GM10248 (cell line): ENCODE measurements at regions not wholly inside any gene's neighbourhood (a gene's known extent, or its start where the extent isn't known, plus 50 kb on each side); places are given as distances from the start of the nearest gene placed in this dataset.
"Not testable (repeated sequence)": the region's sequence is repeated elsewhere in the genome, so short reads cannot be mapped to it uniquely, and the experiment has no call there.

ENCODE experiments used
- CTCF ChIA-PET: fragments of 300-600 bp; sonication (Branson Sonifier 250); formaldehyde crosslinking; extraction: SDS; loops from one replicate; lab custom pipeline; 2021; ENCODE audit warnings: antibody characterized with exemption; lab: Yijun Ruan, JAX
- POLR2A ChIA-PET: fragments of 350-650 bp; sonication (Branson Sonifier 250); formaldehyde crosslinking; extraction: SDS; loops from one replicate; lab custom pipeline; 2020; ENCODE audit warnings: antibody characterized with exemption; lab: Yijun Ruan, JAX
- DNase-seq: peaks from one replicate; pipeline ENCODE4 v3.0.0; 2012; ENCODE audit errors: extremely low spot score

DNA sequence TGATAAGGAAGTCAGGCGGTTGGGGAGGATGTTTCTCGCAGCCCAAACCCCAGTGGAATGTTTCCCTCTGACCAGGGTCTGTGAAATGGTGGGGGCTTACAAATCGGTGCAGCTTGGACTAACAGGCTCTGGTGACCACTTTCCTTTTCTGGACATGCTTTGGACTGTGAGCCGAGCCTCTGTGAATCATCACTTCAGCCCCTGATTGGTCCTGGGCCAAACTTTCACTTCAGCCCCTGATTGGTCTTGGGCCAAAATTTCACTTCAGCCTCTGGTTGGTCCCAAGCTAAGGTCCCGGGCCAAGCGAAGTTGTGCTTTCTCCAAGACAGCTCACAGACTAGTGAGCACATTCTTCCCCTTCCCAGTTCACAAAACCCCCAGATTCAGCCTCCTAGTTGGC lies 223.7 kb upstream of the ANKRD20A1 start:
- CTCF ChIA-PET, DNase-seq, POLR2A ChIA-PET: not testable (repeated sequence)

DNA sequence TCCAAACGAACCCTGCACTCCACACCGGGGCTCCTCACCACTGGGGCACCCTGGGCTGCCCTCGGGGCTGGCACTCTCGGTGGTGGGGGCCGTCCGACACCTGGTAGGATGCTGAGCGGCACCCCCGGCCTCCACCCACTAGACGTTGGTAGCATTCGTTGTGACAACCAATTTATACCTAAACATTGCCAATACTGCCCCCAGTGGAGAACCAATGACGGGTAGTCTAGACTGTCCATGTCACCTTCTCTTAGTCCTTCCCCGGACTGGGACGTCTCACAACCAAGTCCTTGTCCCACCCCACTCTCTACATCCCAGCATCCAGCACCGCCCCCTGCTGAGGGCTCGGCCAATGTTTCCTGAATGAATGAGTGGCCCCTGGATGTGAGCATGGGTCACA lies 246.8 kb upstream of the ANKRD20A1 start:
- POLR2A ChIA-PET, CTCF ChIA-PET: not testable (repeated sequence)

DNA sequence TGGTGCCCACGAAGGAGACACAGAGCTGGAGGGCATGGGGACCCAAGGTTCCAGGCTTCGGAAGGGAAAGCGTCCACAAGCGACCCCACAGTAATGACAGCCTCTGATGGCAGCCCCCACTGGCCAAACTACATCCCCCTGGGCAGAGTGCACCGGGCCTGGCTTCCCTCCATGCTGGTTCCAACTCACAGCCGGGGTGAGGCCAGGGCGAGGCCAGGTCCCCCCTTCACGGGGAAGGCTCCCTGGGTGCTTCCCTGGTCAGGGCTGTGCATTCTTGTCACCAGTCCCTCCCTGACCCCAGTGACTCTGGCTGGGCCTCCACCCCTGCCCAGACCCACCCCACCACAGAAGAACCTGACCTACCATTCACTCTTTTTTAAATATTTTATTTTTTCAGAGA lies 248.9 kb upstream of the ANKRD20A1 start:
- DNase-seq, CTCF ChIA-PET, POLR2A ChIA-PET: not testable (repeated sequence)

More for the DNA sequence above, 246.8 kb upstream of the ANKRD20A1 start:
- DNase-seq: not testable (repeated sequence)

DNA sequence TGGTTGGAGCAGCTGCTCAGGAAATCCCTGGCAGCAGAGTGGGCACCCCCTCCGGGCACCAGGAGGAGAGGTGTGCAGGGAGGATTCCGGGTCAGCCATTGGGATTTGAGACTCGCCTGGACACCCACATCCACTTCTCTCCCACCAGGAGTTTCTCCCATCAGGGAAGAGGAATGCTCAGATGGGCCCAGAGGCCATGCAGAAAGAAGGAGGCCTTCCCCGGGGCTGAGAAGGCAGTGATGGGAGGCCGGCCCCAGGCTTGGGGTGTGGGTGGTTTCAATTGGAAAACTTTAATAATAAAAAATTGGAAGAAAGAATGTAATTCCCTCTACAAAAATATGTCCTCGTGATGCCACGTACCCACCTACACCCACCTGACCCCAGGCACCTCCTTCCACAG lies 249.3 kb upstream of the ANKRD20A1 start:
- DNase-seq, CTCF ChIA-PET, POLR2A ChIA-PET: not testable (repeated sequence)

DNA sequence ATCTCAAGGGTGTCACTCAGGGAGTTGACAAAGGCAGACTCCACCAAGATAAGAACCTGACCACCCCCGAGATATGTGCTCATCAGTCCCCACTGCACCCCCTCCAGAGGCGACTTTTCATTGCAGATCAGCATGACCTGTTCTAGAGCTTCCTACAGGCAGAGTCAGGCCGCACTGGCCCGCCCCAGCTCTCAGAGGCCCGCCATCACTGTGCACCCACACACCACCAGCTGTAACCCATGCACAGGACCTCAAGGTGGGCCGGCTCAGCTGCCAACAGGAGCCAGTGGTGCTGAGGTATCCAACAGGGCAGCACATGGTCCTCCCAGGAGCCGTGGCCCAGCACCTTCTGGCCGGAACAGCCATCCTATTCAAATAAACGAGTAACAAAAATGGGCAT lies 253.6 kb upstream of the ANKRD20A1 start:
- POLR2A ChIA-PET, CTCF ChIA-PET, DNase-seq: not testable (repeated sequence)

DNA sequence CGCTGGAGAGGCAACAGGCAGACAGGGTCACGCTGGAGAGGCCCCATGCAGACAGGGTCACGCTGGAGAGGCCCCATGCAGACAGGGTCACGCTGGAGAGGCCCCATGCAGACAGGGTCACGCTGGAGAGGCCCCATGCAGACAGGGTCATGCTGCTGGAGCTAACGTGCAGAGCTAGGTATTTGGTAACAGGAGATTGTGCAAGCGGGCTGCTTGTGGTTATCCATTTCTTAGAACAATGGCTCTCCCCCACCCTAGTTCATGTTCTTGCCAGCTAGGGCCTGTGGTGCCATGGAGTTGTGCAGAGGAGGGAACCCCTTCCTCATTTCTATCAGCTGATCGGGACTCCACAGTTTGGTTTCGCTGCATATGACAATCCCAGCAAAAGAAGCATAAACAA lies 255.1 kb upstream of the ANKRD20A1 start:
- POLR2A ChIA-PET, CTCF ChIA-PET: not testable (repeated sequence)

DNA sequence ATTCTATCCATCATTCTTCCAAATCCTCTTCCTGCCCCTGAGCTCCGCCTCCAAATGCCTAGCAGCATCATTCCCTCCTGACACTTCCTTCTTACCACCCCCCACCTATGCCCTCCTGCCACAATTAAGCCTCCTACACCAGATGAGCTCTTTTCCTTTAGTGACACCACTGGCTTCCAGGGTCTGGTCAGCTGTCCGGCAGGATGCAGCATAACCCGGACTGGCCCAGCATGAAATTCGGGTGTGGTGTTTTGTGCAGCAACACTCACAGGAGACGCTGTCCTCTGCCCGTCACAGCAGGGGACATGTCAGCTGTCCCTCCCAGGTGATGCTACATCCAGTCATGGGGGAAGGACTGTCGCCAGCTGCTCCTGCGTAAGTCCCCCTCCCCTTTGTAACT lies 266.3 kb upstream of the ANKRD20A1 start:
- CTCF ChIA-PET, DNase-seq: not testable (repeated sequence)

More for the DNA sequence above, 255.1 kb upstream of the ANKRD20A1 start:
- DNase-seq: not testable (repeated sequence)

DNA sequence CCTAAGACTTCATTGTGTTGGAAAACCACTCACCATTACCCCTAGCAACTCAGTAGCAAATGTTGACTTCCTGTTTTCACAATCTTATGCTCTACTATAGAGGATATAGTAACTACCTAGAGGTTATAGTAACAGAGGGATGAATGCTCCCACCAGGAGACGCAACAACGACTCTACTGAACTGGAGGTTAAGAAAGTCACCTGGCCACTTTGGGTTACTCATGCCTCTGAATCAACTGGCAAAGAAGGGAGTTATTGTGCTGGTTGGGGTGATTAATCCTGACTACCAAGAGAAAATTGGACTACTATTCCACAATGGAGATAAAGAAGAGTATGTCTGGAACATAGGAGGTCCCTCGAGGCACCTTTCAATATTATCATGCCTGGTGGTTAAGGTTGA lies 302.9 kb upstream of the ANKRD20A1 start:
- DNase-seq, CTCF ChIA-PET, POLR2A ChIA-PET: not testable (repeated sequence)

More for the DNA sequence above, 266.3 kb upstream of the ANKRD20A1 start:
- POLR2A ChIA-PET: not testable (repeated sequence)

DNA sequence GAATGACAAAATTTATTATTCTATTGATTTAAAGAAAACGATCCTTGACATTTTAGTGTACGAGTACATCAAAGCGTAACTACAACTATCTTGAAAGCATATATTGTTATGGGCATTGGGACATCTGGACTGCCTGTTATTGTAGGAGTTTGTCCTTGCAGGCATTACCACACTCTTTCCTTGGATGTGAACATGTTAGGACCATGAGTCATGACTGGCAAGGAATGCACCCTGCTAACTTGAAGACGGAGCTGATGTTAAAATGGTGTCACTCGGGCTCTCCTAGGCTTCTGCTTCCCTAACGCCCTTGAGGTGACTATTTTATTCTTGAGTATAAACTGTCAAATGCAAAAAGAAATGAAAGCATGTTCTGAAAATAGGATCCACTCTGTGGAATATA lies 308.7 kb upstream of the ANKRD20A1 start:
- DNase-seq, CTCF ChIA-PET, POLR2A ChIA-PET: not testable (repeated sequence)

DNA sequence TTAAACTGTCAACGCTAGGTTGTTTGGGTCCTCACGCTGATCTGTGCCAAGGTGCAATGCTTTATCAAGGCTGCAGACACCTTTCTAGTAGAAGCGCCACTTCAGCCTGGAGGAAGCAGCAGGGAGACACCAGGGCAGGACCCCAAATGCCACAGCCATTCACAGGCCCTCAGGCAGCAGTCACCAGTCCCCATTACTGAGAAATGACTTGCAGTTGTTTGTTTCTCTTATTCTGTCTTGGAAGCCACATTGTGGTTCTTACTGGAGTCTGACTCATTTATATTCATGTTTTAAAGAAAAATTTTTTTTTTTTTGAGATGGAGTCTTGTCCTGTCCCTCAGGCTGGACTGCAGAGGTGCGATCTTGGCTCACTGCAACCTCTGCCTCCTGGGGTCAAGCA lies 328.9 kb upstream of the ANKRD20A1 start:
- DNase-seq, POLR2A ChIA-PET, CTCF ChIA-PET: not testable (repeated sequence)

DNA sequence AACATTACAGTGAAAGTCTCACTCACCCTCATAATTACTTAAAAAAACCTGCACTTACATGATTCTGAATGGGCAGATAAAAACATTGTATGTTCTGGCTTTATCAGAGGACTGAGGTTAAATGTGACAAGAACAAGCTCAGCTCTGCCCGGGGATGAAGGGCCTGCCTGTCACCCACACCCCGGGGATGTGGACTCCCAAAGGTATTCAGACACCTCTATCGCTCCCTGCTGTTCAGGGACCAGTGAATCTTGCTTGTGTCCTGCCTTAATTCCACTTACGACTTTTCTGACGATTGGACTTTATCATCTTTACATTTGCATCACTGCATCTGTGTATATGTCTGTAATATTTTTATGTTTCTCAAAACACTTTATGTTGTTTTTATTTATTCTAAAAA lies 341.8 kb upstream of the ANKRD20A1 start:
- CTCF ChIA-PET, DNase-seq, POLR2A ChIA-PET: not testable (repeated sequence)

DNA sequence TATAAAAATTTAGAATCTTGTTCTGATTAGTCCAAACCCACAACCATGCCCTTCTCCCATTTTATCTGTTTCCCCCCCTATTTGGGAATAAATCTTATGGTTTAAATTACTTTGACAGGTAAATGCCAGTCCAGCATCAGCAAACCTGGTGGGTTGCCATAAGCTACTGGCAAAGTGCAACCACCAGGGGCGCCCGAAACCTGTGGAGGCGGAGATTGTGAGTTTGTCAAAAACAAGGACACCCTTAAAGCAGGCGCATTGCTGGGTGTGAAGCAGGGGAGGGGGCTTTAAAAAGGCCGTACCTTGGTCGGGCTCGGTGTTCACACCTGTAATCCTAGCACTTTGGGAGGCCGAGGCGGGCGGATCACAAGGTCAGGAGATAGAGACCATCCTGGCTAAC lies 344.1 kb upstream of the ANKRD20A1 start:
- CTCF ChIA-PET, DNase-seq, POLR2A ChIA-PET: not testable (repeated sequence)

DNA sequence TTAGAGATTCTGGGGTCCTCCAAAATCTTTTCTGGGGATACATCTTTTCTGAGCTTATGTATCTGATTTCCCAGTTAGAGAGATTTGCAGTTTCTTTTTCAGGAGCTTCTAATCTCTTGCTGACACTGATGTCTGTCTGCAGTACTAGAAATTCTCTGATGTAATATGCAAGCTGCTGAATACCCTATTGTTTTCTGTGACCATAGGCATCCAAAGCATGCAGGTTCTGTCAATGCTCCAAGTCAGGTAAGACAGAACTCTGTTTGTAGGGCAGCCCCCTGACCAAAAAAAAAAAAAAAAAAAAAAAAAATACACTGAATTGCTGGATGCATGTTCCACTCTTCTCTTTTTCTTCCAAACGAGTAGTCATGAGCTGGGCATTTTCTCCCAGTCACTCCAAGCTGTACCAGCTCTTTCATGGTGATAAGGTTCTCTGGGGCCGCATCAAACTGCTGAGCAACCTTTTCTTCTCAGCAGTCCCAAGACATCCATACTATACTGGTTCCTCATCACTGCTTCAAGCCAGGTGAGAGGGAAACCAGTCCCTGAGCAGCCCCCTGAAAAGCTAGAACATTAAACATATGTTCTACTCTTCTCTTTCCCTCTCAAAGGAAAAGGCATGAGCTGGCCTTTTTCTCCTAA lies 354.9 kb upstream of the ANKRD20A1 start:
- POLR2A ChIA-PET, CTCF ChIA-PET, DNase-seq: not testable (repeated sequence)

DNA sequence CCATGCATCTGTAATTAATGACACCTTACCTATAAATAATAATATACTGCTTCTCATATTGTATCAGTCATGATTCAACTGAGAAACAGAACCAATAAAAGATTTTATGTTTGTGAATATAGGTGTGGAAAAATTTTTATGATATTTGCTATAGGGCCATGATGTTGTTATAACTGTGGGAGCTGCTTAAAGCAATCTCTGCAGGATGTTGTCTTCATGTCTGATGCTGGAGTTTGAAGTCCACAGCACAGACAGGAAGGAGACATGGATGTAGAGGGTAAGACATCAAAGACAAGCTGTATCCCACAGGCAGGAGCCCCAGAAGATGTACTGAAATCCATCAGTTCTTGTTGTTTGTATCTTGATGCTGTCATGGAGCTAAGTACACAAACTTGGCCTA lies 366.7 kb upstream of the ANKRD20A1 start:
- DNase-seq, POLR2A ChIA-PET, CTCF ChIA-PET: not testable (repeated sequence)

DNA sequence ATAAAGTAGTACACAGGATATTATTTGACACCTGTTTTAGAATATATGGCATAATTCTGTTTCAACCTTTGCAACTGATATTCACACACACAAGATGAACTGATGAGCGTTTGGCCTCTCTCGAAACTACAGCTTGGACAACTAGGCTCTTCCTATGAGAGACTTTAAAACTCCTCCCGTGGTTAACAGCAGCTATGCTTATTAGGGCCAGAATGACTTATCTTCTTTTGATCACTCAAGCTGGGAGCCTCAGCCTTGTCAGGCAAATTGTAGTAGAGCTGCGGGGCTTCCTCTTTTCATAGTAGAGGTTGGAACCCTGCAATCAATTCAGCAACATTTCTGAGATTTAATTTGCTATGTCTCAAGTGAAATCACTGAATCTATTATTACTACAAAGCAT lies 381.3 kb upstream of the ANKRD20A1 start:
- DNase-seq, POLR2A ChIA-PET, CTCF ChIA-PET: not testable (repeated sequence)

DNA sequence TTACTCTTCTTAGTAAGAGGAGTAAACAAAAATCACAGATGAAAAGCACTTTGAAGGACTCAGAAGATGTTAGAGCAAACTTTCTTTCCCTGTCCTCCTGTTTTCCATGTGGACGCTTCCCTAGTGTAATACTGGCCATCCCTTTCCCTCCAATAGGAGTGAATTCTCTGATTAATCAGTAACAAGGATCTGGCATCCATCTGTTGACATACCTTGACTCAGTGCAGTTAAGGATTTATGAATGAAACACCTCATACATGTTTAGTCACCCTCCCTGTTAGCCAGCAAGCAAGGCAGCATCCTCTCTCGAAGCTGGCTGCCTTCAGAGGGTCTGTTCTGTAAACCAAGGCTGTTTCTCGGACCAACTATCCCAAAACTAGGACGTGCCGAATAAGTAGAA lies 388.0 kb upstream of the ANKRD20A1 start:
- POLR2A ChIA-PET, CTCF ChIA-PET, DNase-seq: not testable (repeated sequence)

DNA sequence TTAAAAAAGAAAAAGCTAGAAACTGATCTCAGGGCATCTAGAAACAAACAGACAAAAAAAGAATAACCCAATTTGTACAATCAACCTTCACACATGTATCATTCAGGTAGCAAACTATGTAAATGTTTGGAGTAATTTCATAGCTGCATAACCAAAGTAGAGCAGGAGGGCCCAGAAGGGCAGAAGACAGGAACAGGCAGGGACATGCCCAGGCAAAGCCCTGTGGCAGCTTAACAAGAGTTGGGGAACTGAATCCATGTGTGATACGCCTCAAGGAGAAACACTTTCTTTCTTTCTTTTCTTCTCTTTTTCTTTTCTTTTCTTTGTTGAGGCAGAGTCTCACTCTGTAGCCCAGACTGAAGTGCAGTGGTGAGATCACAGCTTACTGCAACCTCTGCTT lies 390.4 kb upstream of the ANKRD20A1 start:
- DNase-seq, POLR2A ChIA-PET, CTCF ChIA-PET: not testable (repeated sequence)

DNA sequence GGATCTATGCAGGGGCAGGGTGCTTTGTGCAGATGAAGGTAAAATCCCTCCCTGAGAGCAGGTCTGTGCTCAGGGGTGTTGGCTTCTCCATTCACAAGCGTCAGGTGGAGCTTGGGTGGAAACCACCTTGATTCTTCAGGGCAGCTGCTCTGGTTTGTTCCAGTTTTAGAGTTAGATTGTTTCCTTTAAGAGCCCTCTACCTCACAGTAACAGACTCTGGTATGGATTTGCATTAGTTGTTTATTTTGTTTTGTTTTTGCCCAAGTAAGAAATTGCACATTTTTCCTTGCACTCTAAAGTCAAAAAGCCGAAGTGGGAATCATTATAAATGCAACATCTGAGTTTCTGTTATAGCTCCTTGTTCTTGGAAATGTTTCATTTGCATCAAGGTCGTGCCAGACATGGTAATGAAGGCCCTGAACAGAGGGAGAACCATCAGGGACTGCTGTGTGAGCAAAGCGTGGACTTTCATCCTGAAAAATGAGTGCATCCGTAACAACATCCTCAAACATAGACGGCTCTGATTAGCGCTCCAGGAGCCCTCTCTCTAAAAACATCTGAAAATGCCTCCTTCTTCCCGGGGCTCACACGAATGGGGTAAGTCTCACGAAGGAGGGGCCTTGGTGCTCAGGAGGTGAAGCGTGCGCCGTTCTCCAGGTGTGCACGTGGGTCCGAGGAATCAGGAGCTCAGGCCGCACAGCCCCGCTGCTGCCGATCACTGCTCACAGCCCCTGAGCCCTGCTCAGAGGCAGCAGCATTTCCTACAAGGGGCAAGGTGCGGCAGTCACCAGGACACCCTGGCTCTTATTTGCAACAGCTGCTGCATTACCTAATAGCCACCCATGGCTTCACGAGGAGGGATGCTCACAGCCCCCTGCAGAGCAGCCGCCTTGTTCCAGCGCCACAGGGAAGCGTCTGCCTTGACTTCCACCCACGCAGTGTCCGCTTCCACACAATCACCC lies 396.7 kb upstream of the ANKRD20A1 start:
- POLR2A ChIA-PET, CTCF ChIA-PET: not testable (repeated sequence)

DNA sequence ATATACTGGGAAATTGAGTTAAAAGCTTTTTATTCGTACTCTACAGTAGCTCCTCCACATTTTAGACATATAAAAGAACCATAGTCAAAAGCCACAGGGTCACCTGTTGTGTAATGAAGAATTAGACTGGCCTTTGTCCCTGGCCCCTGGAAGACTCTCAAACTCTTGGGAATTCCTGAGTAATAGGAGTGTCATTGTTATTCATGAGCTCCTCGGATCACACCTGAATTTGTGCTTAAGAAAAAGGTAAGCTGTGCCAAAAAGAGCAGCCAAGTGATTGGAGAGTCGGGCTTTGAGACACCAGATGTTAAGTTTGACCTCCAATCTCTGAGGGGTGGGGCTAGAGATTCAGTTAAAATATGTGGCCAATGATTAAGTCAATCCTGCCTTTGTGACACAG lies 405.8 kb upstream of the ANKRD20A1 start:
- POLR2A ChIA-PET, DNase-seq, CTCF ChIA-PET: not testable (repeated sequence)

More for the DNA sequence above, 396.7 kb upstream of the ANKRD20A1 start:
- not testable (repeated sequence) for DNase-seq
